Mucosa of descending colon (tissue), 3 donors: ENCODE measurements at regions not wholly inside any gene's neighbourhood (a gene's known extent, or its start where the extent isn't known, plus 50 kb on each side); places are given as distances from the start of the nearest gene placed in this dataset.

Experiments used
- ATAC-seq: fragments of 200-7000 bp; cut with Tn5 transposase; one replicate; pipeline ENCODE4 v1.9.1; 2020; ENCODE audit warnings: mild to moderate bottlenecking, moderate library complexity
- DNase-seq, 3 donors: peaks; one replicate each; pipeline ENCODE4 v3.0.0-alpha.2; 2020
- H3K36me3 ChIP-seq: fragments of 200-600 bp; one replicate; pipeline ENCODE4 v1.8.0; 2021; ENCODE audit warnings: low read depth, mild to moderate bottlenecking
- H3K4me1 ChIP-seq: fragments of 200-600 bp; one replicate; pipeline ENCODE4 v1.8.0; 2021; ENCODE audit warnings: low read depth, mild to moderate bottlenecking
- H3K4me3 ChIP-seq: fragments of 200-600 bp; one replicate; pipeline ENCODE4 v1.8.0; 2021; ENCODE audit warnings: mild to moderate bottlenecking
- H3K9me3 ChIP-seq: fragments of 200-600 bp; one replicate; pipeline ENCODE4 v1.8.0; 2021; ENCODE audit warnings: mild to moderate bottlenecking
- CTCF ChIP-seq: fragments of 200-600 bp; IDR thresholded peaks from one replicate; pipeline ENCODE4 v1.8.0; 2022; ENCODE audit warnings: antibody characterized with exemption, mild to moderate bottlenecking
- intact Hi-C, 2 donors: fragments of 100-400 bp; cut with DNase I in 1 of 2; cut with micrococcal nuclease in 1 of 2; formaldehyde crosslinking; loops; one replicate each; pipeline versions ENCODE4 v1.11.0 to v1.11.1; 2022; cut with DNase I, micrococcal nuclease
- donor health status: DM: no; HTN: no; CAD: no; lungs with moderate emphysema.
- donor health status: DM: no; HTN: no; CAD: no.
- donor health status: DM: no; HTN: yes; CAD: no.

DNA sequence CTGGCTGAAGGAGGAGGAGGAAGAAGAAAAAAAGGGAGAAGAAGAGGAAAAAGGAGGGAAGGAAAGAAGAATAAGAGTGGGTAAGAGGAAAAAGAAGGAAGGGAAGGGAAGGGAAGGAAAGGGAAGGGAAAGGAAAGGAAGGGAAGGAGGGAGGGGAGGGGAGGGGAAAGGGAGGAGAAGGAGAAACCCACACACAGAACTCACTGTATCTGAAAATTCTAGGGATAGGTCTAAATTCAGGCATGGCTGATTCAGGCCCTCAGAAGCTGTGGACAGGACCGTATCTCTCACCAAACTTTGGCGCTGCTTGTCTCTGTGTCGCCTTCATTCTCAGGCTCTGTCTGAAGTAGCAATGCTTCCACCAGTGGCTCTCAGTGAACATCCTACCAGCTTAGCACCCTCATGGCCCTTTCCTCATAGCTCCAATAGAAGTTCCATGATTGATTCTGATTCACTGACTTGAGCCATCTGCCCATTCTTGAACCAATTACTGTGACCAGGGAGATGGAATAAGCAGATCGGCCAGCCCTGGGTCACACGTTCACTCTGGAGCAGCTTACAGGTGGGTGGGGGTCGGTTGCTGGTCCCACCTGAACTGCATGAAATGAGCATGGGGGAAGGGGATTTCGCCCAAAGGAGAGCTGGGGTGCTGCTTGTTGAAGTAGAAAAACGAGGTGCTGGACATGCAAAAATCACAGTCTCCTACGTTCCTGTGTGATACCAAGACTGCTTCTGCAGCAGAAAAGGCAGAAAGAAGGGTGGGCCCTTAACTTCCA is 59.7 kb downstream of the TTC32 start:
- intact Hi-C loops = no loop called here
- no peaks in the 10 kb centered on the region for H3K36me3 ChIP-seq
- no peak overlapping the region for H3K4me3 ChIP-seq
- ATAC-seq (no peak), DNase-seq (no peak)
- H3K9me3 ChIP-seq = no peaks in the 10 kb centered on the region
- no peak for TF ChIP-seq CTCF
- no peaks in the 10 kb centered on the region for H3K4me1 ChIP-seq

DNA sequence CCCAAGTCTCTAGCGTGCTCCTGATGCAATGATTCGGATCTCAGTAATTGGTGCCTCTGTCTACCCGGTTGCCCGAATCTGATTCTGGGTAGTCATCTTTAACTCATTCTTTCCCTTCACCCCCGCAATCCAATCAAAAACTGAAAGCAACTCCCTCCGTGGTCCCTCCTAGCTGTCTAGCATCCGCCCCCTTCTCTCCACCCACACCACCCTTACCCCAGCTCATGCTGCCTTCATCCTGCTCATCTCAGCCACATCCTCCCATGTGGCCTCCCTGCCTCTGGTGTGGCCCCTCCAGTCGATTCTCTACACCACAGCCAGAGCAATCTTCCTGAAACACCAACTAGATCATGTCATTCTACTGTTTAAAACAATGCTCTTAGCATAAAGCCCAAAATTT is 62.3 kb downstream of the TTC32 start:
- no peak for TF ChIP-seq CTCF
- no peaks in the 10 kb centered on the region for H3K36me3 ChIP-seq
- no peak for ATAC-seq
- no peak for DNase-seq
- H3K4me3 ChIP-seq = no peak overlapping the region
- intact Hi-C loops = no loop called here
- no peaks in the 10 kb centered on the region for H3K9me3 ChIP-seq
- no peaks in the 10 kb centered on the region for H3K4me1 ChIP-seq

DNA sequence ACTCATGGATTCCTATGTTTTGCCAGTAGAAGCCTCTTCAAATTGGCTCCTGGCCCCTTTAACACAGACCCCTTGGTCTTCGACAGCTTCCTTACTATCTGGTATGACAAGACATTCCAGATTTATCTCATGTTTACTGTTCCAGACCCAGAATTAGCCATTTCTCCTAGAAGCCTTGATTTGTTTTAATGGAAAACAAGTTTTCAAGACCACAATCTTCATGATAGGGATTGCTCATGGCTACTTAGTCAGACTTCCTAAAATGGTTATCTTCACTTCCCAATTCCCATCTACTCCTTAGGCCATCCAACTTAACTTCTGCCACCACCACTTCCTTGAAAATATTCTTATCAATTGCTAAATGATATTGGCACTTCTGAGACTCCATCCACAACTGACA is 63.2 kb downstream of the TTC32 start:
- no peak for ATAC-seq
- no peak for DNase-seq
- Histone ChIP-seq H3K36me3 (no peaks in the 10 kb centered on the region), H3K4me3 (no peak overlapping the region), H3K4me1 (no peaks in the 10 kb centered on the region), H3K9me3 (no peaks in the 10 kb centered on the region)
- intact Hi-C loops = no loop called here
- TF ChIP-seq CTCF = no peak

GRCh38 chr2:19837235-19837766 is 64.5 kb downstream of the TTC32 start:
- no peaks in the 10 kb centered on the region for H3K4me1 ChIP-seq
- no peak for DNase-seq
- no peaks in the 10 kb centered on the region for H3K36me3 ChIP-seq
- no peaks in the 10 kb centered on the region for H3K9me3 ChIP-seq
- ATAC-seq = no peak
- TF ChIP-seq CTCF = no peak
- no peak overlapping the region for H3K4me3 ChIP-seq
- intact Hi-C loops = no loop called here

DNA sequence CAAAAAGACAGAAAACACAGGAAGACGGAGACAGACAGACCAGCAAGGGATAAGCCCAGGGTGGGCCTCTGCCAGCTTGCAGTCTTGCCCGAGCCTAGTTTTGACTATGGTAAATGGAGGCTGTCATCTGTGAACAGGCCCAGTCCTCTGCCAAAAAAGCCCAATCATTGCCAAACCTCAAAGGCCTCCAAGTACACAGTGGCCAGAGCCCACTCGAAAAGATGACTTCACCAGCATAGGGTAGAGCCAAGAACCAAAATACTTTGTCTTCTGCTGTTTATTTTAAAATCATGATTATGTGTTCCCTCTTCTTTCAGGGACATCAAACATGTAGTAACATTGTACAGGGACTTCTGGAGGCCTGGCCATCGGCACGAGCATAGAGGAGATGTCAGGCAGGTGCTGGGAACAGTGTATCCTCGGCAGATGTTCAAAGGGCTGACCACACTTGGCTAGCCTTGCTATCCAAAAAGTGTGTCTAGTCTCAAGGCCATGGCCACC is 66.0 kb downstream of the TTC32 start:
- TF ChIP-seq CTCF = no peak
- Histone ChIP-seq H3K36me3 (no peaks in the 10 kb centered on the region), H3K4me1 (no peaks in the 10 kb centered on the region), H3K4me3 (no peak overlapping the region), H3K9me3 (no peaks in the 10 kb centered on the region)
- peak; percentile 48 for ATAC-seq
- no peak for DNase-seq
- intact Hi-C loops = no loop called here
